B cell (primary cell): ENCODE measurements at regions not wholly inside any gene's neighbourhood (a gene's known extent, or its start where the extent isn't known, plus 50 kb on each side); places are given as distances from the start of the nearest gene placed in this dataset.
"Not testable (repeated sequence)": the region's sequence is repeated elsewhere in the genome, so short reads cannot be mapped to it uniquely, and the experiment has no call there.

Experiments used
- ATAC-seq: fragments of 200-7000 bp; cut with Tn5 transposase; one replicate; pipeline ENCODE4 v1.10.0; 2021; ENCODE audit warnings: low read depth, mild to moderate bottlenecking, moderate number of reproducible peaks, moderate library complexity
- CTCF ChIA-PET: fragments of 350-600 bp; sonication (Branson Sonifier 250); formaldehyde crosslinking; loops from one replicate; lab custom pipeline; 2021; ENCODE audit warnings: antibody characterized with exemption, inconsistent platforms; lab: Charles Lee
- POLR2A ChIA-PET: fragments of 350-600 bp; sonication (Branson Sonifier 250); formaldehyde crosslinking; loops from one replicate; lab custom pipeline; 2021; ENCODE audit warnings: antibody characterized with exemption; lab: Charles Lee
- DNase-seq: peaks from one replicate; pipeline ENCODE4 v3.0.0; 2013
- H2AFZ ChIP-seq: 2 replicates; pipeline ENCODE4 v1.6.1; 2012; ENCODE audit warnings: mild to moderate bottlenecking, low read depth, low read length; ENCODE audit not compliant: insufficient read depth, poor library complexity, severe bottlenecking
- H3K27ac ChIP-seq, 2 donors: 1 replicate in 1 of 2; 2 replicates in 1 of 2; pipeline ENCODE4 v1.5.1; 2012 to 2013; ENCODE audit warnings: low read length in 2 of 2, mild to moderate bottlenecking in 2 of 2, moderate library complexity in 1 of 2
- H3K27me3 ChIP-seq, 4 experiments: fragments of 200-600 bp in 1 of 4; sonication (generic) in 1 of 4; replicated peaks in 1 of 4; 1 replicate in 2 of 4; 2 replicates in 2 of 4; pipeline versions ENCODE4 v1.6.1 to v1.7.0; 2013 to 2016; ENCODE audit warnings: low read length in 3 of 4, mild to moderate bottlenecking in 2 of 4, mixed read lengths in 1 of 4, moderate library complexity in 1 of 4; ENCODE audit not compliant: insufficient read depth in 4 of 4, control insufficient read depth in 3 of 4; ENCODE audit errors: control extremely low read depth in 1 of 4
- H3K36me3 ChIP-seq, 2 experiments: replicated peaks in 1 of 2; 1 replicate in 1 of 2; 2 replicates in 1 of 2; pipeline versions ENCODE4 v1.6.1 to v1.7.1; 2013; ENCODE audit warnings: low read length in 1 of 2; ENCODE audit not compliant: insufficient read depth in 2 of 2, control insufficient read depth in 1 of 2; ENCODE audit errors: control extremely low read depth in 1 of 2, extremely low read depth in 1 of 2
- H3K4me1 ChIP-seq, 2 donors: fragments of 200-600 bp in 1 of 2; sonication (generic) in 1 of 2; 1 replicate in 1 of 2; 2 replicates in 1 of 2; pipeline versions ENCODE4 v1.5.1 to v1.6.1; 2013 to 2017; ENCODE audit warnings: low read length in 2 of 2; ENCODE audit not compliant: control insufficient read depth in 2 of 2, insufficient read depth in 2 of 2
- H3K4me2 ChIP-seq: replicated peaks from 2 replicates; pipeline ENCODE3; 2012; ENCODE audit warnings: mild to moderate bottlenecking, low read depth, low read length; ENCODE audit not compliant: poor library complexity, severe bottlenecking
- H3K4me3 ChIP-seq, 5 experiments: fragments of 200-600 bp in 1 of 5; sonication (generic) in 1 of 5; 1 replicate in 3 of 5; 2 replicates in 2 of 5; pipeline versions ENCODE4 v1.5.1 to v1.7.0; 2011 to 2016; ENCODE audit warnings: low read length in 4 of 5, mild to moderate bottlenecking in 4 of 5, low read depth in 2 of 5, control low read depth in 1 of 5, moderate library complexity in 1 of 5; ENCODE audit not compliant: insufficient read depth in 1 of 5; ENCODE audit errors: control extremely low read depth in 1 of 5, extremely low read depth in 1 of 5
- H3K79me2 ChIP-seq: fragments of 200-600 bp; sonication (generic); one replicate; pipeline ENCODE4 v1.6.0; 2016; ENCODE audit warnings: low read length; ENCODE audit not compliant: control insufficient read depth, insufficient read depth
- H3K9ac ChIP-seq: fragments of 200-600 bp; sonication (generic); 2 replicates; pipeline ENCODE4 v1.6.1; 2017; ENCODE audit warnings: mild to moderate bottlenecking, low read length, moderate library complexity
- H3K9me3 ChIP-seq, 3 donors: one replicate each; pipeline versions ENCODE4 v1.6.1 to v1.7.1; 2013; ENCODE audit warnings: low read length in 2 of 3; ENCODE audit not compliant: control insufficient read depth in 2 of 3, insufficient read depth in 1 of 3; ENCODE audit errors: control extremely low read depth in 1 of 3
- H4K20me1 ChIP-seq: 2 replicates; pipeline ENCODE4 v1.6.0; 2012; ENCODE audit warnings: mild to moderate bottlenecking, low read length; ENCODE audit not compliant: insufficient read depth, control insufficient read depth, poor library complexity, severe bottlenecking
- H3K27ac Mint-ChIP-seq: one replicate; pipeline ENCODE4 v1.8.0; 2021; ENCODE audit warnings: mixed read lengths
- H3K27me3 Mint-ChIP-seq: one replicate; pipeline ENCODE4 v1.8.0; 2021; ENCODE audit warnings: mixed read lengths
- H3K4me1 Mint-ChIP-seq: one replicate; pipeline ENCODE4 v1.8.0; 2021; ENCODE audit warnings: mixed read lengths
- H3K4me3 Mint-ChIP-seq: one replicate; pipeline ENCODE4 v1.8.0; 2021; ENCODE audit warnings: mixed read lengths
- H3K9me3 Mint-ChIP-seq: one replicate; pipeline ENCODE4 v1.8.0; 2022; ENCODE audit warnings: mixed read lengths; ENCODE audit not compliant: insufficient read depth
- CTCF ChIP-seq: fragments of 200-600 bp; IDR thresholded peaks from one replicate; pipeline ENCODE4 v1.8.0; 2022; ENCODE audit warnings: antibody characterized with exemption, mild to moderate bottlenecking
- EZH2 ChIP-seq: IDR thresholded peaks from 2 replicates; pipeline ENCODE4 v1.6.1; 2012; ENCODE audit warnings: borderline replicate concordance, low read depth, mild to moderate bottlenecking, moderate library complexity, low read length; ENCODE audit not compliant: insufficient read depth, poor library complexity, severe bottlenecking
- WGBS: methylation state at CpG from one replicate; pipeline ENCODE4 v1.1.5; 2013; ENCODE audit warnings: missing lambda C conversion rate; ENCODE audit not compliant: insufficient coverage; 5-methylcytosine and 5-hydroxymethylcytosine counted together
- intact Hi-C: fragments of 100-400 bp; cut with micrococcal nuclease; formaldehyde crosslinking; loops from one replicate; pipeline ENCODE4 v1.10.0; 2022

- no CpG with 5 or more reads among the region's 4 CpGs for WGBS
- no peaks in the 10 kb centered on the region for H3K27me3 ChIP-seq
- H3K4me2 ChIP-seq, result no peak overlapping the region
- intact Hi-C loops, result no loop called here
- no peak for TF ChIP-seq EZH2
- TF ChIP-seq CTCF, result no peak
- H3K27me3 Mint-ChIP-seq, result no peaks in the 10 kb centered on the region
- H3K4me3 Mint-ChIP-seq, result no peak overlapping the region
- H3K27ac Mint-ChIP-seq, result no peak overlapping the region
- DNase-seq (no peak), ATAC-seq (no peak)
- no peak overlapping the region for H3K4me3 ChIP-seq
- no peaks in the 10 kb centered on the region for H3K9me3 ChIP-seq
- H3K9me3 Mint-ChIP-seq, result no peaks in the 10 kb centered on the region
- ChIA-PET POLR2A (no interaction called here), CTCF (no interaction called here)
- H3K9ac ChIP-seq, result no peak overlapping the region
- no peak overlapping the region for H3K27ac ChIP-seq
- H4K20me1 ChIP-seq, result no peaks in the 10 kb centered on the region
- H3K79me2 ChIP-seq, result no peaks in the 10 kb centered on the region
- no peaks in the 10 kb centered on the region for H3K4me1 ChIP-seq
- no peak overlapping the region for H2AFZ ChIP-seq
- no peaks in the 10 kb centered on the region for H3K36me3 ChIP-seq
- no peaks in the 10 kb centered on the region for H3K4me1 Mint-ChIP-seq
Observed at GRCh38 chr18:75840131-75840530, 412.6 kb upstream of the SMIM21 start.

- H3K79me2 ChIP-seq, H3K9me3 Mint-ChIP-seq, intact Hi-C loops, H3K27ac ChIP-seq, DNase-seq, H3K4me1 Mint-ChIP-seq, H3K9me3 ChIP-seq, H3K9ac ChIP-seq, H3K4me2 ChIP-seq, H2AFZ ChIP-seq, ATAC-seq, H3K36me3 ChIP-seq, H4K20me1 ChIP-seq, CTCF ChIA-PET, POLR2A ChIA-PET, H3K4me1 ChIP-seq, H3K27me3 Mint-ChIP-seq, H3K27me3 ChIP-seq, H3K27ac Mint-ChIP-seq, H3K4me3 ChIP-seq, H3K4me3 Mint-ChIP-seq: not testable (repeated sequence)
- WGBS, result 47% methylated on average over 2 of the region's 2 CpGs
Observed at GRCh38 chr18:75839686-75840085, 412.2 kb upstream of the SMIM21 start.
